ENCODE measurements at regions not wholly inside any gene's neighbourhood (a gene's known extent, or its start where the extent isn't known, plus 50 kb on each side); places are given as distances from the start of the nearest gene placed in this dataset.

GRCh38 chr17:56648321-56648720 lies 54.8 kb downstream of the NOG start:
- no peak for DNase-seq (ENCODE audit: low read depth)
- no peak for TF ChIP-seq CTCF (IDR thresholded peaks at IDR 0.05; ENCODE audit: insufficient read depth, low read length)
- H3K4me3 ChIP-seq (ENCODE audit: low read depth, low read length), result no peak overlapping the region

GRCh38 chr17:56648806-56649205 lies 55.3 kb downstream of the NOG start:
- DNase-seq (ENCODE audit: low read depth), result no peak
- H3K4me3 ChIP-seq (ENCODE audit: low read depth, low read length), result no peak overlapping the region
- no peak for TF ChIP-seq CTCF (IDR thresholded peaks at IDR 0.05; ENCODE audit: insufficient read depth, low read length)

GRCh38 chr17:56652628-56653027 lies 59.1 kb downstream of the NOG start:
- no peak for TF ChIP-seq CTCF (IDR thresholded peaks at IDR 0.05; ENCODE audit: insufficient read depth, low read length)
- no peak for DNase-seq (ENCODE audit: low read depth)
- H3K4me3 ChIP-seq (ENCODE audit: low read depth, low read length), result no peak overlapping the region

GRCh38 chr17:56653877-56654276 lies 60.4 kb downstream of the NOG start:
- no peak overlapping the region for H3K4me3 ChIP-seq (ENCODE audit: low read depth, low read length)
- no peak for TF ChIP-seq CTCF (IDR thresholded peaks at IDR 0.05; ENCODE audit: insufficient read depth, low read length)
- peak; percentile 2 for DNase-seq (ENCODE audit: low read depth)

- DNase-seq (ENCODE audit: low read depth), result no peak
Measured at GRCh38 chr17:56656701-56657327, 63.3 kb downstream of the NOG start.

GRCh38 chr17:56658648-56659047 lies 65.1 kb downstream of the NOG start:
- TF ChIP-seq CTCF (IDR thresholded peaks at IDR 0.05; ENCODE audit: insufficient read depth, low read length), result no peak
- no peak for DNase-seq (ENCODE audit: low read depth)
- H3K4me3 ChIP-seq (ENCODE audit: low read depth, low read length), result no peak overlapping the region

More at GRCh38 chr17:56656701-56657327, 63.3 kb downstream of the NOG start:
- H3K4me3 ChIP-seq (ENCODE audit: low read depth, low read length), result no peak overlapping the region
- no peak for TF ChIP-seq CTCF (IDR thresholded peaks at IDR 0.05; ENCODE audit: insufficient read depth, low read length)

- H3K4me3 ChIP-seq (ENCODE audit: low read depth, low read length), result no peak overlapping the region
- DNase-seq (ENCODE audit: low read depth), result no peak
- no peak for TF ChIP-seq CTCF (IDR thresholded peaks at IDR 0.05; ENCODE audit: insufficient read depth, low read length)
Measured at GRCh38 chr17:56659622-56660021, 66.1 kb downstream of the NOG start.
